Natural killer cell treated with Interleukin-12 subunit alpha and Interleukin-12 subunit beta and Interleukin-15 and Interleukin-18, amount 100 ng/mL, for 72 hours (primary cell): ENCODE measurements at regions not wholly inside any gene's neighbourhood (a gene's known extent, or its start where the extent isn't known, plus 50 kb on each side); places are given as distances from the start of the nearest gene placed in this dataset.

Experiments used
- ATAC-seq, 2 donors: fragments of 150-1000 bp; cut with Tn5 transposase in 1 of 2; sonication (Bioruptor Pico), chemical (Tn5 transposase) in 1 of 2; 2 replicates each; pipeline ENCODE4 v1.10.0; 2021
- DNase-seq: peaks from one replicate; pipeline ENCODE4 v3.0.0; 2022; ENCODE audit warnings: low spot score
- H3K27ac Mint-ChIP-seq, 2 donors: 1 replicate in 1 of 2; 2 replicates in 1 of 2; pipeline ENCODE4 v1.8.0; 2022; ENCODE audit warnings: mixed read lengths in 2 of 2, mild to moderate bottlenecking in 1 of 2, moderate library complexity in 1 of 2
- H3K27me3 Mint-ChIP-seq, 2 donors: 1 replicate in 1 of 2; 2 replicates in 1 of 2; pipeline ENCODE4 v1.8.0; 2022; ENCODE audit warnings: mixed read lengths in 2 of 2
- H3K36me3 Mint-ChIP-seq: one replicate; pipeline ENCODE4 v1.8.0; 2022; ENCODE audit warnings: mixed read lengths
- H3K4me1 Mint-ChIP-seq, 2 donors: 1 replicate in 1 of 2; 2 replicates in 1 of 2; pipeline ENCODE4 v1.8.0; 2022; ENCODE audit warnings: low read depth in 2 of 2, mixed read lengths in 2 of 2, mild to moderate bottlenecking in 1 of 2
- H3K4me3 Mint-ChIP-seq: one replicate; pipeline ENCODE4 v1.8.0; 2022; ENCODE audit warnings: mixed read lengths
- H3K9me3 Mint-ChIP-seq: 2 replicates; pipeline ENCODE4 v1.8.0; 2022; ENCODE audit warnings: mixed read lengths

GRCh38 chr10:60660625-60661024, 117.7 kb upstream of the CDK1 start:
- Mint-ChIP-seq H3K27me3 (peaks cover 5 to 7% of the 10 kb centered on the region in 2 donors), H3K9me3 (no peaks in the 10 kb centered on the region), H3K4me1 (peaks cover 0 to 7% of the 10 kb centered on the region in 2 donors), H3K4me3 (no peak overlapping the region), H3K36me3 (no peaks in the 10 kb centered on the region), H3K27ac (no peak overlapping the region)
- DNase-seq (no peak), ATAC-seq (no peak)

GRCh38 chr10:60654813-60655464, 123.3 kb upstream of the CDK1 start:
- ATAC-seq, result no peak
- H3K27me3 Mint-ChIP-seq, result peaks cover 0 to 3% of the 10 kb centered on the region in 2 donors

GRCh38 chr10:60652628-60653027, 125.7 kb upstream of the CDK1 start:
- no peak overlapping the region for H3K4me3 Mint-ChIP-seq
- no peak for ATAC-seq
- H3K27ac Mint-ChIP-seq, result no peak overlapping the region
- no peaks in the 10 kb centered on the region for H3K4me1 Mint-ChIP-seq
- no peak for DNase-seq
- H3K36me3 Mint-ChIP-seq, result no peaks in the 10 kb centered on the region
- H3K9me3 Mint-ChIP-seq, result no peaks in the 10 kb centered on the region
- H3K27me3 Mint-ChIP-seq, result peaks cover 0 to 6% of the 10 kb centered on the region in 2 donors

More at GRCh38 chr10:60654813-60655464, 123.3 kb upstream of the CDK1 start:
- no peak overlapping the region for H3K27ac Mint-ChIP-seq
- H3K36me3 Mint-ChIP-seq, result no peaks in the 10 kb centered on the region
- no peaks in the 10 kb centered on the region for H3K9me3 Mint-ChIP-seq
- DNase-seq, result no peak
- H3K4me3 Mint-ChIP-seq, result no peak overlapping the region
- H3K4me1 Mint-ChIP-seq, result no peaks in the 10 kb centered on the region

GRCh38 chr10:60650378-60650800, 127.9 kb upstream of the CDK1 start:
- H3K27ac Mint-ChIP-seq, result no peak overlapping the region

GRCh38 chr10:60649485-60650377, 128.5 kb upstream of the CDK1 start:
- no peak for DNase-seq
- H3K27ac Mint-ChIP-seq, result no peak overlapping the region
- no peaks in the 10 kb centered on the region for H3K9me3 Mint-ChIP-seq
- no peaks in the 10 kb centered on the region for H3K36me3 Mint-ChIP-seq
- H3K4me1 Mint-ChIP-seq, result peaks cover 0 to 5% of the 10 kb centered on the region in 2 donors
- ATAC-seq, result no peak
- no peak overlapping the region for H3K4me3 Mint-ChIP-seq
- H3K27me3 Mint-ChIP-seq, result peaks cover 0 to 3% of the 10 kb centered on the region in 2 donors

More at GRCh38 chr10:60650378-60650800, 127.9 kb upstream of the CDK1 start:
- ATAC-seq (no peak), DNase-seq (no peak)
- Mint-ChIP-seq H3K27me3 (peaks cover 0 to 3% of the 10 kb centered on the region in 2 donors), H3K36me3 (no peaks in the 10 kb centered on the region), H3K9me3 (no peaks in the 10 kb centered on the region), H3K4me1 (peaks cover 0 to 5% of the 10 kb centered on the region in 2 donors), H3K4me3 (no peak overlapping the region)

GRCh38 chr10:60648761-60649160, 129.5 kb upstream of the CDK1 start:
- Mint-ChIP-seq H3K4me1 (peaks cover 0 to 9% of the 10 kb centered on the region in 2 donors), H3K27ac (no peak overlapping the region), H3K9me3 (no peaks in the 10 kb centered on the region), H3K27me3 (peaks cover 0 to 3% of the 10 kb centered on the region in 2 donors), H3K36me3 (no peaks in the 10 kb centered on the region), H3K4me3 (no peak overlapping the region)
- ATAC-seq (no peak), DNase-seq (no peak)

GRCh38 chr10:60646966-60647796, 131.1 kb upstream of the CDK1 start:
- Mint-ChIP-seq H3K27ac (no peak overlapping the region), H3K4me3 (no peak overlapping the region), H3K4me1 (peaks cover 0 to 12% of the 10 kb centered on the region in 2 donors), H3K36me3 (no peaks in the 10 kb centered on the region), H3K9me3 (no peaks in the 10 kb centered on the region), H3K27me3 (peaks cover 0 to 3% of the 10 kb centered on the region in 2 donors)
- DNase-seq, result peak; percentile 66
- no peak for ATAC-seq

GRCh38 chr10:60645980-60646379, 132.3 kb upstream of the CDK1 start:
- no peaks in the 10 kb centered on the region for H3K9me3 Mint-ChIP-seq
- peaks cover 0 to 3% of the 10 kb centered on the region in 2 donors for H3K27me3 Mint-ChIP-seq
- no peak overlapping the region for H3K27ac Mint-ChIP-seq
- no peak overlapping the region for H3K4me3 Mint-ChIP-seq
- no peaks in the 10 kb centered on the region for H3K36me3 Mint-ChIP-seq
- no peak for ATAC-seq
- H3K4me1 Mint-ChIP-seq, result peaks cover 0 to 12% of the 10 kb centered on the region in 2 donors
- no peak for DNase-seq

- Mint-ChIP-seq H3K27ac (no peak overlapping the region), H3K36me3 (no peaks in the 10 kb centered on the region), H3K27me3 (peaks cover 0 to 5% of the 10 kb centered on the region in 2 donors), H3K4me3 (no peak overlapping the region), H3K9me3 (no peaks in the 10 kb centered on the region), H3K4me1 (peaks cover 0 to 12% of the 10 kb centered on the region in 2 donors)
- no peak for DNase-seq
- no peak for ATAC-seq
Observed at GRCh38 chr10:60644436-60645130, 133.7 kb upstream of the CDK1 start.

GRCh38 chr10:60643874-60644273, 134.4 kb upstream of the CDK1 start:
- ATAC-seq, result no peak
- H3K27ac Mint-ChIP-seq, result no peak overlapping the region
- peaks cover 0 to 12% of the 10 kb centered on the region in 2 donors for H3K4me1 Mint-ChIP-seq
- H3K4me3 Mint-ChIP-seq, result no peak overlapping the region
- H3K27me3 Mint-ChIP-seq, result peaks cover 4 to 6% of the 10 kb centered on the region in 2 donors
- DNase-seq, result no peak
- H3K9me3 Mint-ChIP-seq, result no peaks in the 10 kb centered on the region
- H3K36me3 Mint-ChIP-seq, result peaks cover under 1% of the 10 kb centered on the region

GRCh38 chr10:60629332-60629731, 148.9 kb upstream of the CDK1 start:
- no peaks in the 10 kb centered on the region for H3K9me3 Mint-ChIP-seq
- DNase-seq (no peak), ATAC-seq (no peak)
- H3K27ac Mint-ChIP-seq, result no peak overlapping the region
- H3K36me3 Mint-ChIP-seq, result no peaks in the 10 kb centered on the region
- no peaks in the 10 kb centered on the region for H3K4me1 Mint-ChIP-seq
- H3K27me3 Mint-ChIP-seq, result peaks cover 0 to 6% of the 10 kb centered on the region in 2 donors
- no peak overlapping the region for H3K4me3 Mint-ChIP-seq

GRCh38 chr10:60627778-60628748, 150.2 kb upstream of the CDK1 start:
- Mint-ChIP-seq H3K27ac (no peak overlapping the region), H3K36me3 (no peaks in the 10 kb centered on the region), H3K9me3 (no peaks in the 10 kb centered on the region), H3K27me3 (peaks cover 0 to 6% of the 10 kb centered on the region in 2 donors), H3K4me1 (no peaks in the 10 kb centered on the region), H3K4me3 (no peak overlapping the region)
- DNase-seq (no peak), ATAC-seq (no peak)
